GM18858 (cell line): ENCODE measurements at regions not wholly inside any gene's neighbourhood (a gene's known extent, or its start where the extent isn't known, plus 50 kb on each side); places are given as distances from the start of the nearest gene placed in this dataset.

ENCODE experiments used
- ATAC-seq: cut with Tn5 transposase; IDR thresholded peaks from one replicate; pipeline ENCODE4 v1.9.1; 2021; ENCODE audit not compliant: unreplicated experiment

DNA sequence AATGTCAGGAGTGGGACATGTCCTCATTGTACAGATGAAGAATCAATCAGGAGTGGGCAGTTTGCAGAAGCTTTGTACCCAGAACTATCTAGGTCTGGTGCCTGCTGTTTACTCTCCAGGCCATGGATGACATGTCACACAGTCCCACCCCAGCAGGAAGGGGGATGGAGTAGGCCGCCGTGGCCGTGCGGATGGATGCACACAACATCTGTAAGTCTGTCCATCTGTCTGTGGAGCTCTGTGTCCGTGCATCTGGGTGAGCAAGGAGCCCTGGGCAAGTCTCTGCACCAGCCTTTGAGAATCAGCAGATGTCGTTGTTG, 311.5 kb upstream of the IRX4 start:
- ATAC-seq = no peak

DNA sequence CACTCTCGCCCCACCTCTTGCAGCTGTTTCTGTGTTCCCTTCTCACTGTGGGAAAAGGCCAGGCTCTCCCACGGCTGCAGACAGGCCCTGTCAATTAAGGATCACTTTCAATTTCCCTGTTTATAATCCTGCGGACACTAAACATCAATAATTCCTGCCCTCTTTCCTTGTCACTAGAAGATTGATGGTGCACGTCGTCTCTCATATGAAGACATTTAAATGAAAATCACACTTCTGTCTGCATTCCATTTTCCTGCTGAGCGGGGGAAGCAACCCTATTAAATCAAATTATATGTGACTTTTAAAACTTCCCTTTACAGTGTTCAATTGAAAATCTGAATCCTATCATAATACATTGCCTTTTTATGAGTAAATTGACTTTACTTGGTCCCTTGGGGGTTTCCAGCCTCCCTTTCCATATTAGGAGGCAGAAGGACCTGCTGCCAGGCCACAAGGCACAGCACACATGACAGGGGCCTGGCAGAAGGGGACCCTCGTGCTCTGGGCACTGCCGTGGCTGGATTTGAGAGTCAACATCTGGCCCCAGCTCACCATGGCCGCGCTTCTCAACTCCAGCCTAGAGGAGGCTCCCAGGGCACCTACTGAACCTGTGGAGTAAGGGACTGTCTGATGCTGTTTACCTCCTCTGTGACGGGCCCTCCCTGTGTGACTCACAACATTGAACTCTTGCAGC, 311.0 kb upstream of the IRX4 start:
- ATAC-seq = no peak

DNA sequence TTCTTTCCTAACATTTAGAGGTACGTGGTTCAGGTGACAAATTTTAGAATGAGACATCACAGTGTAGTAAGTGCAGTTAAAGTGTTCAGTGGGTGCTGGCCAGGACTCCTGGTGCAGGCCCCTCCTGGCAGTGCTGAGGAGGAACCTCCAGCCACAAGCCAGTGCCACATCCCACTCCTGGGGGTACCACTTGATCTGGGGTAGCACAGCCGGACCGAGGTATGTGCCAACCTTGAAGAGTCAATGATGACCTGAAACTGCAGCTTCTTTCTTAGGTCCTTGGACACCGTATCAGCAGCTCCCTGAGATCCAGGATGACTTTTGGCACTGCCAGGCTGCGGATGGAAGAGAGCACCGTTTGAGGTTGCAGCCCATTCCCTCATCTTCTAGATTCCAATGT, 310.4 kb upstream of the IRX4 start:
- ATAC-seq = no peak

DNA sequence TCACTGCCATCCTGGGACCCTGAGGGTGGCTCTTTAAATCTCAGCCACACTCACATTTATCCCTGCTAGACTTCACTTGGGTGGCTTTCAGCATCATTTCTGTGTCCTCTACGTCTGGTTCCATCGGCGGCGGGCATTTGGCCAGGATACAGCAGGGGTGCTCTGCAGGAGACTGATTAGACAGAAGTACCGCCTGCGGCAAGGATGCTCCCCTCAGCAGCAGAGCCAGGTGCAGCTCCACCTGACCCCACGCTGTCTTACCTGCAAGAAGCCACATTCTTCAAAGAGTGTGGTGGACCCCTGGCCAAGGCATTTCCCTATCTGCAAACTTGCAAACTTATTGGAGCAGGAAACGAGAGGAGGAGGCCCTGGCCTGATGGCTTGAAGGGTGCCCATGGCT, 309.8 kb upstream of the IRX4 start:
- ATAC-seq = no peak

DNA sequence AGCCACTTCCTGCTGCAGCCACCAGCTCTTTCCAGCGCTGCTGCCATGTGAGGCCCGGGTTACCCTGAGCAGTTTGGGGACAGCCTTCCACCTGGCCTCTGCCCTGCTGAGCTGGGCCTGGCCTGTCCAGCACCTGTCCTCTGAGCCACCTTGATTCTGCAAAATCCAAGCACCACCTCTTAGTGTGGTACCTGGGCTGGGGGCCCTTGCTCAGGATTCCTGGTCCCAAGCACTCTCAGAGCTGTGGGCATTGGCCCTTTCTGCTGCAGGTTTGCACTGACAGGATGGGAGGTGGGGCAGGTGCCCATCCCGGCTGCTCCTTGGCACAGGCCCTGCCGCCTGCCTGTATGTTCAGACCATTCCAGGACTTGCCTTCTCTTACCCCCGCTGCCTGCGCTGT, 309.2 kb upstream of the IRX4 start:
- ATAC-seq = no peak

DNA sequence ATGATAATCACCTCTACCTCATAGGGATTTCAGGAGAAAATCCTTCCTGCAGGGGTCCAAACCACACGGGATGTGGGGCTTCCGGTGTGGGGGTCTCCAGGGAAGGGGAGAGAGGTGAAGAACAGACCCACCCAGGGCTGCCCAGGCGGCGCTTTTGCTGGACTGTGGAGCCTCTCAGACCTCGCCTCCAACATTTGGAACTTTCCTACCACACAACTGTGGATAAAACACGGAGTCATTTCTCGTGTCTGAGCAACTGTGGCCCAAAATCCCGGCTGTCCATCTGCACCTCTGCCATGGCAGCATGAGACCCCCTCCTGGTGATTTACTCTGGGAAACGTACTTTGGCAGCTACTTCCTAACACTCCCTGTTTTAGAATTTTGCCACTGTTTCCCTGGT, 307.8 kb upstream of the IRX4 start:
- no peak for ATAC-seq

DNA sequence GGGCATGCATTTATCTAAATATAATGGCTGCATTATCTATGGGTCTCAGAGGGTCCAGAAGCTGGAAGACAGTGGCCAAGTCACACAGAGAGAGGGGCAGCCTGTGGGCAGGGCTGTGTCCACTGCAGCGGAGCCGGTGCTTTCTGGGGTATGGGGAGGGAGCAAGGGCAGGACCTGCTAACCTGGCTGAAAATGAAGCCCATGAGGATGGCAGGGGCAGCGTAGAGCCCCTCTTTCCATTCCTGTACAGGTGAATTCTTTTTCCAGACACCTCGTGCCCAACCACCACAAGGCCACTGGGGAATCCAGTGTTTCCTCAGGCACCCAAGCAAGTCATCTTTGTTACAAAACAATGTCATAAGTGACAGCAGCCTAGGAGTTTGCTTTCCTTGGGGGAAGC, 305.9 kb upstream of the IRX4 start:
- ATAC-seq = no peak

DNA sequence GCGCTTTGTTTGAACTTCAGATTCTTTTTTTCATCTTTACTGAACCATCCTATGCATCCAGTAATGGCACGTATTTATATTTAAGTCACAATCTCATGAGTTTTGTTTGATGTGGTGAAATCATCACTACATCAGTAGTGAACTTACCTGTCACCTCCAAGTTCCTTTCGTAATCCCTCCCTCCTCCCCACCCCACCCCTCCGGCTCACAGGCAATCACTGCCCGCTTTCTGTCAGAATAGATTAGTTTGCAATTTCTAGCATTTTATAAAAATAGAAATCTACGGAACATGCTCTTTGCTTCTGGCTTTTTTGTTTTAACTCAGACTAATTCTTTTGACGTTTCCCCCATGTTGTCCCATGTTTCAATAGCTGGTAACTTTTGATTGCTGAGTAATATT, 305.4 kb upstream of the IRX4 start:
- ATAC-seq = no peak

DNA sequence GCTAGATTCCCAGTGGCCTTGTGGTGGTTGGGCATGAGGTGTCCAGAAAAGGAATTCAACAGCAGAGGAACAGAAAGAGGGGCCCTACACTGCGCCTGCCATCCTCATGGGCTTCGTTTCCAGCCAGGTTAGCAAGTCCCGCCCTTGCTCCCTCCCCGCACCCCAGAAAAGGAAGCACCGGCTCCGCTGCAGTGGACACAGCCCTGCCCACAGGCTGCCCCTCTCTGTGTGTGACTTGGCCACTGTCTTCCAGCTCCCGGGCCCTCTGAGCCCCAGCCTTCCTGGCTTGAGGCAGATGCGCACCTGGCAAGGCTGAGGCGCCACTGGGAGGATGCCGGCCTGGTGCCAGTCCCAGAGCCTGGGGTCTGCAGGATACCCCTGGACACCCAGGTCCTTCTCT, 305.0 kb upstream of the IRX4 start:
- ATAC-seq = no peak

DNA sequence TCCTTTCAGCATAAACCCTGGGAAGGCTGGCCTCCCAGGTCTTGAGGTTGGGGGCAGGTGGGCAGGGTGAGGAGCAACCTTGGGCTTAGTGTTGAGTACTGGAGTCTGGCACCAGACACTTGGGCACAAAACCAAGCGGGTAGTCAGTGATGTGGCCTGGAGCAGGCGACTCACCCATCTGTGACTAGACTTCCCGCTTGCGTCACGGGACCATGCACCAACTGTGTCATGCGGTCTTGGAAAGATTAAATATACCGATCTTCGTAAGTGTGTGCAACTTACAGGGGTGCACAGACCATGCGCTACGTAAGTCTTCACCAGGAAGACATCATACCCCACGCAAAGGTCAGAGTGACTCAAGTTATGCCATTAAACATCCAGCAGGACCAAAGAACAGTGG, 304.4 kb upstream of the IRX4 start:
- ATAC-seq = no peak

DNA sequence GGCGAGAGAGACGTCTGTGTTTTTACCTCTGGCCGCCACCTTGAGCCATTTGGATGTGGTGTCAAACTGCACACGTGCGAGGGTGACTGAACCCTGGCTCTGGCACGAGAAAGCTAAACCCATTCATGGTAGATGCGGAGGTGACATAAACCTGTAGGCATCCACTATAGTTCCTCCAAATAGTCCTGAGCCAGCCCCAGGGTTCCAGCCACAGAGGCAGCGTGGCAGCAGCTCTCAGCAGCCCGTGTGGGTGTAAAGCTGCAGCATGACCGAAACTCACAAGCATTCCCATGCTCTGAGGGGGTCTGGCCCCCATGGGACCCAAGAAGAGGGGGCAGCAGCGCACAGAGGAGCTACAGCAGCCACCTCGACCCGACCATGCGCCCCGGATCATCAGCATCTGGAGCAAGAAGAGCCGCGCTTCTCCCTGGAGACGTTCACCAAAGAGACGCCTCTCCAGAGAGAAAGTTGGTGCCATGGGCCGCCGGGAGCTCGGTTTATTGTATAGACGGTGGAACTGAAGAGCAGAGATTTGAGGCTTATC, 303.8 kb upstream of the IRX4 start:
- ATAC-seq = no peak

DNA sequence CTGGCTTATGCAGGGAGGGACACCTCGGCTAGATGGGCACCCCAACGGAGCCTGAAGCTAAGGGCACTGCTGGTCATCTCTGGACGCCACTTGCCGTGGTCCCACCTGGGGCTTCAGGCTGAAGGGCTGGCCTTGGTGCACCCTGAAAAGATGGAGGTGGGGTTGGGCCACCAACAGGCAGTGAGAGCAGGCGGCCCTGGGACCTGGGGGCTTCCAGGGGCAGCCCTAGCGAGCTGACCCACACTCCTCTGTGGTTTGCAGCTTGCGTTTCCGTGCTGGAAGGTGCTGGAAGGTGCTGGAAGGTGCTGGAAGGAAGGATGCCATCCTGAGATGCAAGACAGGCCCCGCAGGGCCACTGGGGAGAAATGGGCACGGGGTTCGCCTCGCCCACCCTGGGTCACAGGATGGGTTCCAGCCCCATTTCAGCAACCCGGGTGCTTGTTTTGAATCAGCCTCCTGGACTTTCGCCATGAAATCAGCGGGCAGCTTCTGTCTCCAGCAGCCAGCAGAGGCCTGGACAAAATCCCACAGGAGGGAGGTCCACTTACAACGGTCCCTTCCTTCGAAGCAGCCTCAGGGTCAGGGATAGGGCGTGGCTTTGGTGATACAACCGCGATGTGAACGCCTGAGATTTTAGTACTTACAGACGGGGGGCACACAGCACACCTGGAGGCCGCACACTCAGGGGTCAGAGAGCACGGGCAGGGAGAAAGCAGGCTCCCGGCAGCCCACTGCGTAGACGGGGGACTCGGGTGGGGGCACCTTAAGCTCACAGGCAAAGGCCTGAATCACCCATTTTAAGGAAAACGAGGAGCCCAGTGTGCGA, 303.1 kb upstream of the IRX4 start:
- no peak for ATAC-seq

DNA sequence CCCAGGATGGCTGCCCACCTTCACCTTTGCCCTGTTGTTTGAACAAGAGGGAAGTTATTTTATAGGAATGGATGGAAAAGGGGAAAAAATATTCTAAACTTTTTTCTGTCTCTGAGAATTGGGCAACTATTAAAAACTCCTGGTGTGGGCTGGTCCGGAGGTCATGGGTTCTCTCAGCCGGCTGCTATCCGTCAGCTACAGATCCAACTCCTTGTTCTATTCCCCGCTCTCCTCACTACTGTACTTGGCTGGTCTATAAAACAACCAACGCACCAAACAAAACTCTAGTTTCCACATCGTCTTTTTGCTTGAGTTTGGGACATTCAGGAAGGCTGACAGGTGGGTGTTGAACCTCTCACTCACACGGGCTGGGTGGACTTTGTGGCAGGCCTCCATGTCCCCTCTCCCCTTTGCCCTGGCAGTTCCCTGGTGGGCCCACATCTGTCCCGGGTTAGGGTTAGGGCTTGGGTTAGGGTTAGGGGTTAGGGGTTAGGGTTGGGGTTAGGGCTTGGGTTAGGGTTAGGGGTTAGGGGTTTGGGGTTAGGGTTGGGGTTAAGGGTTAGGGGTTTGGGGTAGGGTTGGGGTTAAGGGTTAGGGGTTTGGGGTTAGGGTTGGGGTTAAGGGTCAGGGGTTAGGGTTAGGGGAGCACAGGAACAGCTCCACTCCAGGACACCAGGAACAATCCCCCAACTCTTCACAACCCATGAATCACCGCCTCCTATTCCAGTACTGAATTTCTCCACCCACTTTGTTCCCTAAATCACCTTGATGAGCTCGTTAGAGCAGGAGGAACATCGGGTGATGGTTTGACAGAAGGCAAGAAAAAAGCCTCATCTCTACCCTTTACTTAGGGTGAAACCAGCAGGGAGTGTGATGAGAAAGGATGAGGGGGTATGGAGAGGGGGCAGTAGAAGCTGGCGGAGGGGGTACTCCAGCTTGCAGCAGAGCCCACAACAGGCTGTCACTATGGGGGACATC, 302.1 kb upstream of the IRX4 start:
- ATAC-seq = no peak

DNA sequence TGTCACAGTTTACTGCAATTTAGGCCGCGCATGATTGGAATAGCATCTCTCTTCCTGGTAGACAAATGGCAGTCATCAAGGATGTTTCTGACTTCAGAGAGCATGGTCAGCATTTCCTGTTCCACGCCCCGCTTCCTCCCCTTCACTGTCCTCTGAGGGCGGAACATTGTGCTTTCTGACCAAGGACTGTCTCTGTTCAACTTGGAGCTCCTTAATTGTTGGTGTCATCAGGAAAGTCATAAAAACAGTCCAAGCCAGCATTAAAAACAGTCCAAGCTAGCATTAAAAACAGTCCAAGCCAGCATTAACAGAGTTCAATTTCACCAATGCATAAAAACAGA, 301.3 kb upstream of the IRX4 start:
- ATAC-seq = no peak

DNA sequence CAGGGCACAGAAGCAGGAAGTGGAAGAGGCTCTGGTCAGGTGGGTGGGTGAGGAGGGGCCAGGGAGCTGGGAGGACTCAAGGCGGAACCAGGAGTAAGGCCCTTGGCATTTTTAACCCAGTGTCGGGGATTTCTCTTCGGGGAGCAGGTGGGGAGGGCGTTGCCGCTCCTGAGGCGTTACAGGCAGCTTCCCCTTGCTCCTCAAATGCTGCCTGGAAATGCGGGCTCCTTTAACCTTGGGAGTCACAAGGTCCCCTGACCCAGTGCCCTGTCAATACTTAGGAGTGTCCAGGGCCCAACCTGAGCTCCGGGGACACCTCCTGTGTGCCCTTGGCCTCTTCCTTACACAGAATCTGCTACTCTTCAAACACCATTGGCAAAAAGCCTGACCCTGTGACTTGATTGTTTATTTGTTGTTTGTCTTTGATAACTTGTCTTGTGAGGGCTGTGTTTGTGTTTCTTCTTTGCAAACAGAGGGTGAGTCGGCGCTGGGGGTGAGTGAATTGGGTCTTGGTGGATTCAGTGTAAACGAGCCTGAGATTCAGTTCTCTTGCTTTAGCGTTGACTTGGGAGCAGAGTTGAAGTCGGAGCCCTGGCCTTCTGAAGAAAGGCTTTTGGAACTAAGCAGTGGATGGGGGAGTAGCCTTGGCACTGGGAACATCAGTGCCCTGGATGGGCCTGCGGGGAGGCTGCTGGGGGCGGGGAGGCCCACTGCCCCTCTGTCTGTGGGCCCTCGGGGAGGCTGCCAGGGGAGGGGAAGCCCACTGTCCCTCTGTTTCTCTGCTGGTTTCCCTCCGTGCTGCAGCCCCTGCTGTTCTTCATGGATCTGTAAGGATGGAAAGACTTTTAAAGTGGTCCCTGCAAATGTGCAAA, 300.7 kb upstream of the IRX4 start:
- ATAC-seq = no peak

DNA sequence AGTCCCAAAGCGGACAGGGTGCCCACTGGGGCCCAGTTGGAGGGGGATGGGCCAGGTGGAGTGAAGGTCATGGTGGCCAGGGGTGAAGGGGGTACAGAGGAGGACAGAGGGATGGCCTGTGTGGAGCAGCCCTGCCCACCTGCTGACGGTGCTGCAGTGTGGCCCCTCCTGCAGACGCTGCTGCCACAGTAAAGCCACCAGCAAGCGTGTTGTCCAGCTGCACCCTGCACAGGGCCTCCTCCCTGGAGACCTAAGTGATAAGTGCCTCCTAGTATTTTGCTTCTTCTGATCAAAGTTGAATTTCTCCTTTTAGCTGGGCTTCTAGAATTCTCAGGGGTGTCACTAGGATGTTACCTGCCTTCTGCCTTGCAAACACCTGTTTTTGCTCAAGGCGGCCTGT, 299.3 kb upstream of the IRX4 start:
- no peak for ATAC-seq

DNA sequence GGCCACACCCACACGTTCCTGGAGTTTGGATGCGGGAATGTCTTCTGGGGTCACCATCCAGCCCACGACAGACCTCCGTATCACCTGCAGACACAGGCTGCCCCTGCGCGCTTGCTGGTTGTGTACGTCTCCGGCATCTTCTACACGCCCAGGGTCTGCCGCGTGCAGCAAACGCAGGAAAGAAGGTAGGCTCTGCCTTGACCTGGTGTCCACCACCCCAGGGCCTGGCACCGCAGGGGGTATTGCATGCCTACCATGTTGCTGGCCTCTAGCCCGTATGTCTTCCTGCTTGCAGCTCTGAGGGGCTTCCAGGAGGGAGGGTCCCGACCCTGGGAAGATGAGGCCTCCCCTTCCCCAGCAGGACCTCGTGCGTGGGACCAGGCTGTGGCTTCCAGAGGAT, 298.8 kb upstream of the IRX4 start:
- no peak for ATAC-seq

DNA sequence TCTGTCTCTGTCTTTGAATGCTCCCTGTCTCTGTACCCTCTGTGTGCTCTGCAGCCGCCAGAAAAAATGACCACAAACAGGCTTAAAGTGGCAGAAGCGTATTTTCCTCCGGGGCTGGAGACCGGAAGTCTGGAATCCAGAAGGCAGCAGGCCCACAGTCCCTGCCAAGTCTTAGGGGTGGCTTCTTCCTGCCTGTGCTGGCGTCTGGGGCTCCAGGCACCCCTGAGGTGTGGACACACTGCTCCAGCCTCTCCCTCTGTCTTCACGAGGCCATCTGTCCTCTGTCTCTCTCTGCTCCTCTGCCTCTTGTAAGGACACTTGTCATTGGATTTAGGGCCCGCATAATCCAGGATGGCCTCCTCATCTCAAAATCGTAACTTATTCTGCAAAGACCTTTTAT, 298.4 kb upstream of the IRX4 start:
- no peak for ATAC-seq

DNA sequence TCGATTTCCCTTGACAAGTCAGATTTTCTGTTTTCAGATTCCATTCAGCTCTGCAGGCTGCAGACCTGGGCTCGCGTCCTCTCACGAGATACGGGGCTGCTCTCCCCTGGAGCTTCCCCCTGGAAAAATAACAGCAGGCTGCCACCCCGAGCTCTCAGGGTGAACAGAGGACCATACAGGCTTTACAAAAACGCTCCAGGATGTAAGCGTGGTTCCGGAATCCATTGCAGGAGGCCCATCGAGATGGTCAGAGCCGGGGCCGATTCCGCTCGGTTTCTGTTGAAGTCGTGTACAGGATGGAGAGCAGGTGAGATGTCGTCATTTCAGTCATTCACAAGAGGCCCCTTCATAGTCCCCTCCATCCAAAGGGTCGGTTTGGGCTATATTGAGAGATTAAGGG, 297.7 kb upstream of the IRX4 start:
- ATAC-seq = no peak

DNA sequence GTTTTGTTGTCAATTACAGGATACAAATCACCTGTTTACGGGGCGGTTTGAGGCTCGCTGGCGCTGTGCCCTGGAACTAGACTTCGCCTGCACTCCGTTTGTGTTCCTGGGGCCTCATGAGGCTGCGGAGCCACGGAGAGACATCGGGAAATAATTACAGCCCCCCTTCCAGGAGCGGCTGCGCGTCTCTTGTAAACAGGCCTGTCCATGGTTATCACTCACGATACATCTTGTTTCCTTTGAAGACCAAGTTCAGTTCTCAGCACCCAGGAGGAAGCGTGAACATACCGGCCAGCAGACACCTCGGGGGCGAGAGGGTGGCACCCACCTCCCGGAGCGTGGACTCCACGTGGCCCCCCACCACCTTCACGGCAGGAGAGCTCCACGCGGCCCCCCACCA, 297.1 kb upstream of the IRX4 start:
- ATAC-seq = no peak

DNA sequence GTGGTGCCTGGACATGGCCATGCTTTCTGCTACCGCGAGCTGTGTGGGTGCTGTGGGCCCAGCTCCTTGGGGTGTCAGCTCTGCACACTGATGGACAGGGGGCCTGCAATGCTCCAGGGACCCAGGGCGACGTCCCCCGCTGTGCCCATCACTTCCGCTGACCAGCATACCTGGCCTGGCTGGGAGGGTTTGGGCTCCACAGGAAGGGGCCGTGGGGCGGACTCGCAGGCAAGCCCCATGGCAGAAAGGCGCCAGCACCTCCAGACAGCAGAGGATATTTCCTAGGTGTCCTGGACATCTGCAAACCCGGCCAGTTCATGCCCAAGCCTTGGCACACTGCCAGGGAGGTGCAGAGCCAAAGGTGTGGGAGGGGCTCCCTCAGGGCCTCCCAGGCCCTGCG, 295.8 kb upstream of the IRX4 start:
- ATAC-seq = no peak
